ENCODE measurements at regions not wholly inside any gene's neighbourhood (a gene's known extent, or its start where the extent isn't known, plus 50 kb on each side); places are given as distances from the start of the nearest gene placed in this dataset.

GRCh38 chr9:23123048-23123632 lies 676.5 kb downstream of the DMRTA1 start:
- TF ChIP-seq CTCF (IDR thresholded peaks at IDR 0.05), result peak in 2 of 7 experiments; percentile 40 to 46
- no peak for TF ChIP-seq POLR2A (IDR thresholded peaks at IDR 0.05)
